K562 (cell line): ENCODE measurements at regions not wholly inside any gene's neighbourhood (a gene's known extent, or its start where the extent isn't known, plus 50 kb on each side); places are given as distances from the start of the nearest gene placed in this dataset.
A peak's percentile ranks its signal among the peaks of the same experiment; 100 is the strongest.

Source experiments
- ATF7 ChIP-seq: fragments of 450-650 bp; IDR thresholded peaks from 2 replicates; pipeline ENCODE4 v1.7.1; 2014; ENCODE audit warnings: mild to moderate bottlenecking, moderate library complexity
- CBFA2T2 ChIP-seq: fragments of 450-650 bp; conservative IDR thresholded peaks from 2 replicates; pipeline ENCODE4 v1.6.1; 2017; ENCODE audit warnings: mild to moderate bottlenecking
- CBX8 ChIP-seq: fragments of 200-600 bp; sonication (generic); IDR thresholded peaks from 2 replicates; pipeline ENCODE4 v1.6.1; 2012; ENCODE audit warnings: borderline replicate concordance, mixed run types, low read depth, mild to moderate bottlenecking, moderate library complexity, mixed read lengths, low read length, control low read depth, inconsistent platforms; ENCODE audit not compliant: poor library complexity, severe bottlenecking; ENCODE audit errors: extremely low read depth
- CHCHD3 ChIP-seq: fragments of 250-450 bp; sonication (Bioruptor Pico); IDR thresholded peaks from 2 replicates; pipeline ENCODE4 v2.1.2; 2022; ENCODE audit warnings: mild to moderate bottlenecking
- ELF4 ChIP-seq: fragments of 450-650 bp; formaldehyde crosslinking; IDR thresholded peaks from 2 replicates; pipeline ENCODE4 v1.4.0; 2022; ENCODE audit warnings: missing genetic modification characterization
- ETS2 ChIP-seq: IDR thresholded peaks from 2 replicates; pipeline ENCODE4 v1.6.1; 2016; ENCODE audit warnings: borderline replicate concordance, missing genetic modification characterization, mild to moderate bottlenecking, moderate library complexity, missing compliant biosample characterization; ENCODE audit not compliant: poor library complexity, severe bottlenecking
- FOSL1 ChIP-seq: fragments of 200-800 bp; sonication (Bioruptor generic); conservative IDR thresholded peaks from 2 replicates; pipeline ENCODE4 v1.6.1; 2016; ENCODE audit warnings: missing genetic modification characterization, missing compliant biosample characterization
- FOXA3 ChIP-seq, 2 experiments: fragments of 450-650 bp in 1 of 2; sonication (generic) in 1 of 2; formaldehyde crosslinking; IDR thresholded peaks in 1 of 2; conservative IDR thresholded peaks in 1 of 2; 2 replicates each; pipeline versions ENCODE4 v1.4.0 to v1.8.0; 2020 to 2022; ENCODE audit warnings: mild to moderate bottlenecking in 2 of 2, missing genetic modification reagents in 1 of 2
- GATAD2B ChIP-seq: fragments of 450-650 bp; IDR thresholded peaks from 2 replicates; pipeline ENCODE4 v1.6.1; 2017; ENCODE audit warnings: mild to moderate bottlenecking, borderline replicate concordance
- HNRNPLL ChIP-seq: fragments of 200-400 bp; formaldehyde crosslinking; IDR thresholded peaks from 2 replicates; pipeline ENCODE4 v1.6.1; 2017; ENCODE audit warnings: low read length, low read depth, mild to moderate bottlenecking; ENCODE audit not compliant: poor library complexity, severe bottlenecking
- IRF2 ChIP-seq: sonication (generic); formaldehyde crosslinking; IDR thresholded peaks from 2 replicates; pipeline ENCODE4 v1.8.1; 2022; ENCODE audit warnings: mild to moderate bottlenecking, missing genetic modification reagents
- L3MBTL2 ChIP-seq: fragments of 450-650 bp; IDR thresholded peaks from 2 replicates; pipeline ENCODE4 v1.6.1; 2016; ENCODE audit warnings: mild to moderate bottlenecking, moderate library complexity
- MNT ChIP-seq, 2 experiments: fragments of 450-650 bp; conservative IDR thresholded peaks; 2 replicates each; pipeline ENCODE4 v1.6.1; 2017; ENCODE audit warnings: mild to moderate bottlenecking in 2 of 2, moderate library complexity in 2 of 2
- NEUROD1 ChIP-seq: fragments of 150-350 bp; IDR thresholded peaks from 2 replicates; pipeline ENCODE4 v1.6.1; 2014; ENCODE audit warnings: borderline replicate concordance, low read length, low read depth; ENCODE audit not compliant: partially characterized antibody
- PTRF ChIP-seq: fragments of 450-650 bp; IDR thresholded peaks from 2 replicates; pipeline ENCODE4 v1.6.1; 2016; ENCODE audit warnings: mild to moderate bottlenecking, missing genetic modification characterization, missing compliant biosample characterization
- SMARCA4 ChIP-seq: fragments of 450-650 bp; IDR thresholded peaks from 2 replicates; pipeline ENCODE4 v1.6.1; 2016
- SREBF1 ChIP-seq: fragments of 150-350 bp; IDR thresholded peaks from 2 replicates; pipeline ENCODE4 v1.6.1; 2014; ENCODE audit warnings: antibody characterized with exemption, low read depth, low read length, borderline replicate concordance
- TAF1 ChIP-seq: IDR thresholded peaks from 2 replicates; pipeline ENCODE4 v1.6.1; 2011; ENCODE audit warnings: mild to moderate bottlenecking, low read length, moderate library complexity; ENCODE audit not compliant: insufficient read depth, control insufficient read depth, severe bottlenecking; ENCODE audit errors: extremely low read depth
- TBL1XR1 ChIP-seq, 2 experiments: IDR thresholded peaks; 2 replicates each; pipeline ENCODE4 v1.6.1; 2012; ENCODE audit warnings: improper control_type of control experiment in 2 of 2, low read length in 2 of 2, mild to moderate bottlenecking in 1 of 2
- ZBTB12 ChIP-seq: fragments of 250-450 bp; sonication (Bioruptor Pico); IDR thresholded peaks from 2 replicates; pipeline ENCODE4 v1.4.0; 2020
- ZC3H8 ChIP-seq: fragments of 450-650 bp; IDR thresholded peaks from 2 replicates; pipeline ENCODE4 v1.6.1; 2017
- ZFP1 ChIP-seq: fragments of 450-650 bp; formaldehyde crosslinking; IDR thresholded peaks from 2 replicates; pipeline ENCODE4 v1.4.0; 2020; ENCODE audit warnings: mild to moderate bottlenecking, mixed read lengths
- ZNF212 ChIP-seq: fragments of 450-650 bp; formaldehyde crosslinking; IDR thresholded peaks from 2 replicates; pipeline ENCODE4 v1.4.0; 2020; ENCODE audit warnings: mild to moderate bottlenecking
- ZNF24 ChIP-seq: fragments of 450-650 bp; IDR thresholded peaks from 2 replicates; pipeline ENCODE4 v1.6.1; 2016
- ZNF253 ChIP-seq: fragments of 250-450 bp; sonication (Bioruptor Pico); conservative IDR thresholded peaks from 2 replicates; pipeline ENCODE4 v1.6.1; 2021; ENCODE audit warnings: mild to moderate bottlenecking
- ZNF41 ChIP-seq: fragments of 250-450 bp; sonication (Bioruptor Pico); conservative IDR thresholded peaks from 2 replicates; pipeline ENCODE4 v1.4.0; 2020; ENCODE audit warnings: mild to moderate bottlenecking
- TF ChIP-seq, protein P1 (sequence below): fragments of 450-650 bp; formaldehyde crosslinking; IDR thresholded peaks from 2 replicates; pipeline ENCODE4 v1.4.0; 2020; ENCODE audit warnings: mild to moderate bottlenecking, moderate library complexity

- TF ChIP-seq NEUROD1 (no peak), L3MBTL2 (peak; percentile 37), CBX8 (no peak), PTRF (no peak), HNRNPLL (no peak), MNT (conservative IDR thresholded peaks at IDR 0.05) (no peak), SMARCA4 (peak; percentile 83), ZNF41 (CRISPR knock-in tag) (no peak), ZBTB12 (CRISPR knock-in tag) (no peak), ELF4 (no peak), ZNF212 (CRISPR knock-in tag) (no peak), FOXA3 (CRISPR knock-in tag; conservative IDR thresholded peaks at IDR 0.05 in 1 of 2, IDR thresholded peaks at IDR 0.05 in 1 of 2) (no peak; a peak in 1 of 4 replicates), ZNF24 (no peak), ATF7 (0 out of 2 replicates have a peak, but pooled peaks have one; percentile 15), TAF1 (no peak), CHCHD3 (CRISPR knock-in tag) (no peak), FOSL1 (peak; percentile 94), ETS2 (no peak), ZNF253 (CRISPR knock-in tag) (no peak), TBL1XR1 (IDR thresholded peaks at IDR 0.05; ENCODE audit: low read length in 2 of 2) (no peak), CBFA2T2 (no peak), GATAD2B (no peak), ZC3H8 (no peak), IRF2 (no peak), ZFP1 (no peak), SREBF1 (no peak)
- TF ChIP-seq, protein P1, sequence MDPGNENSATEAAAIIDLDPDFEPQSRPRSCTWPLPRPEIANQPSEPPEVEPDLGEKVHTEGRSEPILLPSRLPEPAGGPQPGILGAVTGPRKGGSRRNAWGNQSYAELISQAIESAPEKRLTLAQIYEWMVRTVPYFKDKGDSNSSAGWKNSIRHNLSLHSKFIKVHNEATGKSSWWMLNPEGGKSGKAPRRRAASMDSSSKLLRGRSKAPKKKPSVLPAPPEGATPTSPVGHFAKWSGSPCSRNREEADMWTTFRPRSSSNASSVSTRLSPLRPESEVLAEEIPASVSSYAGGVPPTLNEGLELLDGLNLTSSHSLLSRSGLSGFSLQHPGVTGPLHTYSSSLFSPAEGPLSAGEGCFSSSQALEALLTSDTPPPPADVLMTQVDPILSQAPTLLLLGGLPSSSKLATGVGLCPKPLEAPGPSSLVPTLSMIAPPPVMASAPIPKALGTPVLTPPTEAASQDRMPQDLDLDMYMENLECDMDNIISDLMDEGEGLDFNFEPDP (CRISPR knock-in tag): no peak
These were observed 135.7 kb upstream of the SLC45A1 start (continued) for GRCh38 chr1:8182034-8182761.
